Endothelial cell (in vitro differentiated cells): ENCODE measurements at regions not wholly inside any gene's neighbourhood (a gene's known extent, or its start where the extent isn't known, plus 50 kb on each side); places are given as distances from the start of the nearest gene placed in this dataset.

Source experiments
- DNase-seq: peaks from one replicate; pipeline ENCODE4 v3.0.0; 2021; ENCODE audit warnings: low spot score
- H3K27ac Mint-ChIP-seq: one replicate; pipeline ENCODE4 v1.8.0; 2021; ENCODE audit warnings: mixed read lengths, inconsistent platforms; ENCODE audit not compliant: unreplicated experiment
- H3K27me3 Mint-ChIP-seq: one replicate; pipeline ENCODE4 v1.8.0; 2021; ENCODE audit warnings: mild to moderate bottlenecking, moderate library complexity, mixed read lengths, inconsistent platforms; ENCODE audit not compliant: unreplicated experiment
- H3K36me3 Mint-ChIP-seq: one replicate; pipeline ENCODE4 v1.8.0; 2021; ENCODE audit warnings: mild to moderate bottlenecking, low read depth, mixed read lengths, inconsistent platforms; ENCODE audit not compliant: unreplicated experiment
- H3K4me1 Mint-ChIP-seq: one replicate; pipeline ENCODE4 v1.8.0; 2021; ENCODE audit warnings: mild to moderate bottlenecking, mixed read lengths, inconsistent platforms; ENCODE audit not compliant: unreplicated experiment
- H3K4me3 Mint-ChIP-seq: one replicate; pipeline ENCODE4 v1.8.0; 2021; ENCODE audit warnings: mild to moderate bottlenecking, mixed read lengths, inconsistent platforms; ENCODE audit not compliant: unreplicated experiment
- H3K9me3 Mint-ChIP-seq: one replicate; pipeline ENCODE4 v1.8.0; 2021; ENCODE audit warnings: mixed read lengths, inconsistent platforms; ENCODE audit not compliant: unreplicated experiment
- CTCF ChIP-seq: fragments of 200-600 bp; sonication (generic); IDR thresholded peaks from one replicate; pipeline ENCODE4 v1.5.0; 2021; ENCODE audit warnings: antibody characterized with exemption; ENCODE audit not compliant: unreplicated experiment

GRCh38 chr1:25080294-25081209, 150.5 kb upstream of the RUNX3 start:
- no peak for DNase-seq
- H3K4me1 Mint-ChIP-seq, result peaks cover 2% of the 10 kb centered on the region
- H3K4me3 Mint-ChIP-seq, result no peak overlapping the region
- no peak for TF ChIP-seq CTCF
- no peak overlapping the region for H3K27ac Mint-ChIP-seq
- no peaks in the 10 kb centered on the region for H3K36me3 Mint-ChIP-seq
- H3K9me3 Mint-ChIP-seq, result no peaks in the 10 kb centered on the region
- H3K27me3 Mint-ChIP-seq, result peaks cover 4% of the 10 kb centered on the region

- DNase-seq, result no peak
- H3K27me3 Mint-ChIP-seq, result peaks cover 4% of the 10 kb centered on the region
- no peaks in the 10 kb centered on the region for H3K36me3 Mint-ChIP-seq
- no peaks in the 10 kb centered on the region for H3K9me3 Mint-ChIP-seq
- TF ChIP-seq CTCF, result no peak
- H3K4me1 Mint-ChIP-seq, result peaks cover 2% of the 10 kb centered on the region
- H3K27ac Mint-ChIP-seq, result no peak overlapping the region
- H3K4me3 Mint-ChIP-seq, result no peak overlapping the region
Observed at GRCh38 chr1:25079048-25079447, 149.0 kb upstream of the RUNX3 start.

- H3K4me1 Mint-ChIP-seq, result peaks cover 2% of the 10 kb centered on the region
- no peak for DNase-seq
- H3K27ac Mint-ChIP-seq, result no peak overlapping the region
- no peak for TF ChIP-seq CTCF
- no peaks in the 10 kb centered on the region for H3K27me3 Mint-ChIP-seq
- H3K4me3 Mint-ChIP-seq, result no peak overlapping the region
- no peaks in the 10 kb centered on the region for H3K36me3 Mint-ChIP-seq
- no peaks in the 10 kb centered on the region for H3K9me3 Mint-ChIP-seq
Observed at GRCh38 chr1:25074351-25075227, 144.5 kb upstream of the RUNX3 start.

GRCh38 chr1:25073640-25074270, 143.7 kb upstream of the RUNX3 start:
- Mint-ChIP-seq H3K36me3 (no peaks in the 10 kb centered on the region), H3K4me3 (no peak overlapping the region), H3K27me3 (no peaks in the 10 kb centered on the region), H3K4me1 (peaks cover 2% of the 10 kb centered on the region), H3K9me3 (no peaks in the 10 kb centered on the region), H3K27ac (no peak overlapping the region)
- no peak for TF ChIP-seq CTCF
- no peak for DNase-seq
